Stomach (tissue), 4 donors: ENCODE measurements at regions not wholly inside any gene's neighbourhood (a gene's known extent, or its start where the extent isn't known, plus 50 kb on each side); places are given as distances from the start of the nearest gene placed in this dataset.

Source experiments
- CTCF ChIP-seq, 7 experiments: fragments of 450-650 bp in 4 of 7; fragments of 200-600 bp in 3 of 7; sonication (generic) in 3 of 7; IDR thresholded peaks; one replicate each; pipeline ENCODE4 v1.5.1; 2016 to 2019; ENCODE audit warnings: antibody characterized with exemption in 7 of 7, control low read depth in 2 of 7, mild to moderate bottlenecking in 1 of 7
- POLR2A ChIP-seq, 4 donors: fragments of 450-650 bp; IDR thresholded peaks; one replicate each; pipeline ENCODE4 v1.6.1; 2016; ENCODE audit warnings: antibody characterized with exemption in 4 of 4, control low read depth in 2 of 4, mild to moderate bottlenecking in 1 of 4, moderate library complexity in 1 of 4
- POLR2AphosphoS5 ChIP-seq, 3 donors: sonication (generic); formaldehyde crosslinking; IDR thresholded peaks; one replicate each; pipeline ENCODE4 v1.6.1; 2016; ENCODE audit warnings: antibody characterized with exemption in 3 of 3

DNA sequence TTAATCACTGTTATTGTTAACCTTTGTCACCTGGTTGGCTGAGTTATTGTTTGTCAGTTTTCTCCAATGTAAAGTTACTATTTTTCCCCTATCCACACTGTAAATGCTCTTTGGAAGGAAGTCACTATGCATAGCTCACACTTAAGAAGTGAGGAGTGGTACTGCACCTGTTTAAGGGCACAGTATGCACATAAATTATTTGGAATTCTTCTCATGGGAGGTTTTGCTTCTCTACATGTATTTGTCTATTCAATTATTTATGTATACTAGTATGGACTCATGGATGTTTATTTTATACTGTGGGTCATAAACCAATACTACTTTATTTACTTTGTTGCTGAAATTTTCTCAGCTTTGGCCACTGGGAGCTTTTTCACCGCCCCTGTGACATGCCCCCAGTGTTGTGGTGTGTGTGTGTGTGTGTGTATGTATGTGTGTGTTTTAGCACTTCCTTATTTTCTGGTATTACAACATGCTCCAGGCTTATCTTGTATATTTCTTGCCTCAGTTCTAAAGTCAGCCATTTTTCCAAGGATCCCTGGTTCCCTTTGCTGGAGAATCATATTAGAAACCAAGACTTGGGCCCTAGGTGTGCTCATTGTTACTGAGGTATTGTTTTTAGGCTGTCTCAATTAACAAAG lies 290.5 kb downstream of the KBTBD8 start:
- TF ChIP-seq CTCF (IDR thresholded peaks at IDR 0.05) (no peak), POLR2A (IDR thresholded peaks at IDR 0.05) (no peak), POLR2AphosphoS5 (IDR thresholded peaks at IDR 0.05) (no peak)
